ENCODE measurements at regions not wholly inside any gene's neighbourhood (a gene's known extent, or its start where the extent isn't known, plus 50 kb on each side); places are given as distances from the start of the nearest gene placed in this dataset.
A peak's percentile ranks its signal among the peaks of the same experiment; 100 is the strongest.

DNA sequence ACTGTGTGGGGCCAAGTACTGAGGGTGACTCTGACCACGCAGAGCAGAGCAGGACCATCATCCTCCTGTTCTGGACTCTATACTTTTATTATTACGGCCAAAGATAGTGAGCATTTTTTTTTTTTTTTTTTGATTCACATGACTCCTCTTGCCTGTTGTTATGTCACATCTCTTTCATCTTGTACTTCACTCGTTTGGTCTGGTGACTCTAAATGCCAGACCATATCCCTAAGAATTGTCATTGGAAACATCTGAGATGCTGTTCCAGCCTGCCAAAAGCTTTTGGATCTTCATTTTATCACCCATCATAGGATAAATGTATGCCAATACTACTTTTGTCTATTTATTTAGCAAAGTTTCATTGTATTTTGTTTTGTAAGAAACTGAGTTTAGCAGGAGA lies 168.2 kb upstream of the RAI14 start:
- Mint-ChIP-seq H3K4me1 (peaks cover 2 to 5% (median 4%) of the 10 kb centered on the region in 3 donors), H3K4me3 (no peak overlapping the region), H3K36me3 (no peaks in the 10 kb centered on the region), H3K27me3 (peaks cover 5 to 22% of the 10 kb centered on the region in 2 donors), H3K27ac (no peak overlapping the region), H3K9me3 (peaks cover 0 to 2% (median 0%) of the 10 kb centered on the region in 5 donors)
- POLR2A ChIA-PET = no interaction called here
- Histone ChIP-seq H3K9me3 (ENCODE audit: low read length) (no peaks in the 10 kb centered on the region), H3K36me3 (ENCODE audit: insufficient read depth, low read length) (no peaks in the 10 kb centered on the region), H3K4me3 (ENCODE audit: low read length) (no peak overlapping the region), H3K27ac (ENCODE audit: low read depth, low read length) (no peak overlapping the region), H3K4me1 (ENCODE audit: insufficient read depth, low read length) (no peaks in the 10 kb centered on the region), H3K27me3 (ENCODE audit: insufficient read depth, low read length, poor library complexity, severe bottlenecking) (peaks cover 3% of the 10 kb centered on the region)
- DNase-seq = no peak
- CTCF ChIA-PET = interaction anchor here (2.3 kb wide), 1 partner anchor 11 kb away, joined by 13 read pairs; no protein-coding TSS in a partner anchor

DNA sequence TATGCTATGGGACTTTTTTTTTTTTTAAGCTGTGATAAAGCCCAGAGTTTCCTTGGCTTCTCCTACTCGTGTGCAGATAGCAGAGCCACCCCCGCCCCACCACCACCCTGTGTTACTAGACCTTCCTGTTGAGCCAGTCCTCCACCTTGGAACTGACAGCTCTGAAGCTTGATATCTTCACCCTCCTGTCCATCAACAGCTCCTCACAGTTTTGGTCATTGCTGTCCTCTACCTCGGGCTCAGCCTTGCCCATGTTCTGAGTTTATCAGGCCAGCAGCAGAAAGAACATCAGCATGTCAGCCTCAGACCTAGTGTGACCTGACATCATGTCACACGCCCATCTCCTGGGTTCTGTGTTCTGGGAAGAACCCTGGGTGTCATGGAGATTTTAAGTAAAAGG lies 167.1 kb upstream of the RAI14 start:
- H3K27me3 ChIP-seq (ENCODE audit: insufficient read depth, low read length, poor library complexity, severe bottlenecking) = peaks cover 3% of the 10 kb centered on the region
- H3K9me3 ChIP-seq (ENCODE audit: low read length) = no peaks in the 10 kb centered on the region
- peaks cover 0 to 2% (median 0%) of the 10 kb centered on the region in 5 donors for H3K9me3 Mint-ChIP-seq
- no peak overlapping the region for H3K4me3 ChIP-seq (ENCODE audit: low read length)
- ChIA-PET POLR2A (no interaction called here), CTCF (no interaction called here)
- no peak overlapping the region for H3K27ac Mint-ChIP-seq
- no peaks in the 10 kb centered on the region for H3K4me1 ChIP-seq (ENCODE audit: insufficient read depth, low read length)
- no peaks in the 10 kb centered on the region for H3K36me3 Mint-ChIP-seq
- DNase-seq = no peak
- H3K36me3 ChIP-seq (ENCODE audit: insufficient read depth, low read length) = no peaks in the 10 kb centered on the region
- peaks cover 7 to 22% of the 10 kb centered on the region in 2 donors for H3K27me3 Mint-ChIP-seq
- H3K4me1 Mint-ChIP-seq = peaks cover 2 to 5% (median 4%) of the 10 kb centered on the region in 3 donors
- H3K27ac ChIP-seq (ENCODE audit: low read depth, low read length) = no peak overlapping the region
- H3K4me3 Mint-ChIP-seq = no peak overlapping the region

GRCh38 chr5:34490506-34491250 lies 165.4 kb upstream of the RAI14 start:
- no peak overlapping the region for H3K4me3 ChIP-seq (ENCODE audit: low read length)
- Mint-ChIP-seq H3K9me3 (peaks cover 0 to 2% (median 0%) of the 10 kb centered on the region in 5 donors), H3K36me3 (no peaks in the 10 kb centered on the region), H3K27me3 (peaks cover 7 to 22% of the 10 kb centered on the region in 2 donors), H3K4me1 (peaks cover 2 to 5% (median 4%) of the 10 kb centered on the region in 3 donors), H3K27ac (no peak overlapping the region), H3K4me3 (no peak overlapping the region)
- peaks cover 3% of the 10 kb centered on the region for H3K27me3 ChIP-seq (ENCODE audit: insufficient read depth, low read length, poor library complexity, severe bottlenecking)
- H3K27ac ChIP-seq (ENCODE audit: low read depth, low read length) = no peak overlapping the region
- no peaks in the 10 kb centered on the region for H3K36me3 ChIP-seq (ENCODE audit: insufficient read depth, low read length)
- ChIA-PET POLR2A (no interaction called here), CTCF (no interaction called here)
- no peaks in the 10 kb centered on the region for H3K9me3 ChIP-seq (ENCODE audit: low read length)
- DNase-seq = no peak
- no peaks in the 10 kb centered on the region for H3K4me1 ChIP-seq (ENCODE audit: insufficient read depth, low read length)

DNA sequence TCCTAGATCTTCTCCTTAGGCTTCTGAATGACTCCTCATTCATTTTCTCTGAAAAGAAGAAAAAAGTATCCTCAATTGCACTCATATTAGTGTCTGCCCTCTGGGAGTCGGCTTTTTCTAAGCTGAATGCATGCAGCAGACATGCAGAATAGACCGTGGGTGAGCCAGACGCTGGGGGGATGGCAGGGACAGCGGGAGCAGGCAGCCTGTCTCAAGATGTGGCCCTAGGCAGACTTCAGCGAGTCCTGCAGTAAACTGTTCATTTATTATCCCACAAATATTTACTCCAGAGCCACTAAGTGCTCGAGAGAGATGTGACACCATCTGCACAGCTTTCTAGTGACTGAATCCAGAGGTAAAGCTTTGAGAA lies 164.9 kb upstream of the RAI14 start:
- no peaks in the 10 kb centered on the region for H3K9me3 ChIP-seq (ENCODE audit: low read length)
- no peaks in the 10 kb centered on the region for H3K27me3 ChIP-seq (ENCODE audit: insufficient read depth, low read length, poor library complexity, severe bottlenecking)
- Mint-ChIP-seq H3K27me3 (peaks cover 6 to 20% of the 10 kb centered on the region in 2 donors), H3K9me3 (peaks cover 0 to 2% (median 0%) of the 10 kb centered on the region in 5 donors), H3K4me1 (peaks cover 1 to 2% (median 2%) of the 10 kb centered on the region in 3 donors), H3K27ac (no peak overlapping the region), H3K36me3 (no peaks in the 10 kb centered on the region), H3K4me3 (no peak overlapping the region)
- no peaks in the 10 kb centered on the region for H3K36me3 ChIP-seq (ENCODE audit: insufficient read depth, low read length)
- no peak overlapping the region for H3K27ac ChIP-seq (ENCODE audit: low read depth, low read length)
- POLR2A ChIA-PET = no interaction called here
- DNase-seq = no peak
- CTCF ChIA-PET = no interaction called here
- no peak overlapping the region for H3K4me3 ChIP-seq (ENCODE audit: low read length)
- no peaks in the 10 kb centered on the region for H3K4me1 ChIP-seq (ENCODE audit: insufficient read depth, low read length)

- Mint-ChIP-seq H3K27ac (no peak overlapping the region), H3K27me3 (peaks cover 1 to 4% of the 10 kb centered on the region in 2 donors), H3K4me3 (no peak overlapping the region), H3K9me3 (peaks cover 0 to 2% (median 0%) of the 10 kb centered on the region in 5 donors), H3K36me3 (no peaks in the 10 kb centered on the region), H3K4me1 (peaks cover 5 to 10% (median 9%) of the 10 kb centered on the region in 3 donors)
- Histone ChIP-seq H3K4me3 (ENCODE audit: low read length) (no peak overlapping the region), H3K9me3 (ENCODE audit: low read length) (no peaks in the 10 kb centered on the region), H3K27me3 (ENCODE audit: insufficient read depth, low read length, poor library complexity, severe bottlenecking) (no peaks in the 10 kb centered on the region), H3K27ac (ENCODE audit: low read depth, low read length) (no peak overlapping the region), H3K4me1 (ENCODE audit: insufficient read depth, low read length) (no peaks in the 10 kb centered on the region), H3K36me3 (ENCODE audit: insufficient read depth, low read length) (no peaks in the 10 kb centered on the region)
- ChIA-PET POLR2A (no interaction called here), CTCF (interaction anchor here (1.5 kb wide), 1 partner anchor 8 kb away, joined by 4 read pairs; no protein-coding TSS in a partner anchor)
- DNase-seq = no peak
These were observed 161.9 kb upstream of the RAI14 start for GRCh38 chr5:34494111-34494755.

DNA sequence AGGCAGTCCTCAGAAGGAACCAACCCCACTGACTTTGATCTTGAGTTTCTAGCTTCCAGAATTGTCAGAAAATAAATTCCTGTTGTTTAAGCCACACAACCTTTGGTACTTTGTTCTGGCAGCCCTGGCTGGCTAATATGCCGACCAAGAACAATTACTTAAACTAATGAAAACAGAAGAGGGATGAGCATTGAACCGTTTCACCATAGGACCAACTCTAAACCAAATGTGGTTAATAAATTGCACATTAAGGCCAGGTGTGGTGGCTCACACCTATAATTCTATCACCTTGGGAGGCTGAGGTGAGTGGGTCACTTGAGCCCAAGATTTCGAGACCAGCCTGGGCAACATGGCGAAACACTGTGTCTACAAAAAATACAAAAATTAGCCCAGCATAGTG lies 160.9 kb upstream of the RAI14 start:
- no peaks in the 10 kb centered on the region for H3K4me1 ChIP-seq (ENCODE audit: insufficient read depth, low read length)
- H3K9me3 ChIP-seq (ENCODE audit: low read length) = no peaks in the 10 kb centered on the region
- ChIA-PET CTCF (interaction anchor here (1.5 kb wide), 1 partner anchor 9 kb away, joined by 4 read pairs; no protein-coding TSS in a partner anchor), POLR2A (no interaction called here)
- no peak overlapping the region for H3K27ac ChIP-seq (ENCODE audit: low read depth, low read length)
- Mint-ChIP-seq H3K4me1 (peaks cover 7 to 14% (median 13%) of the 10 kb centered on the region in 3 donors), H3K36me3 (no peaks in the 10 kb centered on the region), H3K27ac (peak overlapping the region in 1 of 8 donors; percentile 17), H3K9me3 (peaks cover 0 to 2% (median 0%) of the 10 kb centered on the region in 5 donors), H3K27me3 (peaks cover 0 to 1% of the 10 kb centered on the region in 2 donors), H3K4me3 (no peak overlapping the region)
- DNase-seq = no peak
- H3K27me3 ChIP-seq (ENCODE audit: insufficient read depth, low read length, poor library complexity, severe bottlenecking) = no peaks in the 10 kb centered on the region
- H3K4me3 ChIP-seq (ENCODE audit: low read length) = no peak overlapping the region
- no peaks in the 10 kb centered on the region for H3K36me3 ChIP-seq (ENCODE audit: insufficient read depth, low read length)

- Mint-ChIP-seq H3K9me3 (no peaks in the 10 kb centered on the region), H3K4me3 (no peak overlapping the region), H3K27ac (peak overlapping the region in 1 of 8 donors; percentile 1), H3K4me1 (peaks cover 7 to 14% (median 13%) of the 10 kb centered on the region in 3 donors), H3K27me3 (peaks cover 0 to 1% of the 10 kb centered on the region in 2 donors), H3K36me3 (no peaks in the 10 kb centered on the region)
- Histone ChIP-seq H3K4me3 (ENCODE audit: low read length) (no peak overlapping the region), H3K4me1 (ENCODE audit: insufficient read depth, low read length) (no peaks in the 10 kb centered on the region), H3K36me3 (ENCODE audit: insufficient read depth, low read length) (no peaks in the 10 kb centered on the region), H3K27me3 (ENCODE audit: insufficient read depth, low read length, poor library complexity, severe bottlenecking) (no peaks in the 10 kb centered on the region), H3K9me3 (ENCODE audit: low read length) (no peaks in the 10 kb centered on the region), H3K27ac (ENCODE audit: low read depth, low read length) (no peak overlapping the region)
- ChIA-PET CTCF (no interaction called here), POLR2A (no interaction called here)
- no peak for DNase-seq
These were observed 159.9 kb upstream of the RAI14 start for GRCh38 chr5:34496260-34496691.

DNA sequence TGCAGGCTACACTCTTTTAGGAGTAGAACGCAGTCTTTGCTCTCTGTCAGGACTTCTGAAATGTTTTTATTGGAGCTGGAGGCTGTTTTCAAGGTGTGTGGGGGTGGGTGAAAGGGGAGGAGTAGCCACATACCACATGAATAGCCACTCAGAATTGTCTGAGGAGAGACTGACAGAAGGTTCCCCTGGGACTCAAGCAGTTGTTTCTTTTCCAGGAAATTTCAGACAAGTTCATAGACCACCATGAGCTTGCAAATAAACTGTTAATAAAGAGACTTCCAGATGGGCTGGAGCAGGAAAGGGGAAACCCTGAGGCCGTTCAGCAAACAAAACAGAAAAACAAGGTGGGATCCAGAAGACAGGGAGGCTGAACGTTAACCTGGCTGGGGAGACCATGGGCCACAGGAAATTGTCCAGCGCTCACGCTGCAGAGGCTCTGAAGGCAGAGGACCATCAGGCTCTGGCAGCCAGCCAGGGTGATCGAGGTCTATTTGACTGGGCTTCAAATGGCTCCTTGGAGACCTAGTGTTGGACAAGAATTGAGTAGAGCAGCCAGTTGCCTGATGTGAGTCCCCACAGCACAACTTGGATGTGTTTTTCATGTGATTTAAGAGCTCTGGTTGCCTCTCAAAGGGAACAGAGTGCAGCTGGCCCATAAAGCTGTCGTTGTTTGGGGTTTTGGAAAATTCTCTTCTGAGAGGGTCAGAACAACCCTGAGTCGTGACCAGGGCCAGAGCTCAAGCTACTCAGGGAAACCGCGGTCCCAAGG lies 159.2 kb upstream of the RAI14 start:
- no peaks in the 10 kb centered on the region for H3K9me3 ChIP-seq (ENCODE audit: low read length)
- Mint-ChIP-seq H3K27ac (peak overlapping the region in 1 of 8 donors; percentile 1), H3K4me3 (no peak overlapping the region), H3K4me1 (peaks cover 7 to 14% (median 13%) of the 10 kb centered on the region in 3 donors), H3K27me3 (peaks cover 0 to 1% of the 10 kb centered on the region in 2 donors), H3K9me3 (no peaks in the 10 kb centered on the region), H3K36me3 (no peaks in the 10 kb centered on the region)
- no peaks in the 10 kb centered on the region for H3K36me3 ChIP-seq (ENCODE audit: insufficient read depth, low read length)
- H3K27me3 ChIP-seq (ENCODE audit: insufficient read depth, low read length, poor library complexity, severe bottlenecking) = no peaks in the 10 kb centered on the region
- no peaks in the 10 kb centered on the region for H3K4me1 ChIP-seq (ENCODE audit: insufficient read depth, low read length)
- no peak for DNase-seq
- no peak overlapping the region for H3K4me3 ChIP-seq (ENCODE audit: low read length)
- no peak overlapping the region for H3K27ac ChIP-seq (ENCODE audit: low read depth, low read length)
- ChIA-PET CTCF (no interaction called here), POLR2A (no interaction called here)

Measured in CD8-positive, alpha-beta memory T cell (primary cell).